ENCODE measurements at regions not wholly inside any gene's neighbourhood (a gene's known extent, or its start where the extent isn't known, plus 50 kb on each side); places are given as distances from the start of the nearest gene placed in this dataset.

- TF ChIP-seq POLR2A (IDR thresholded peaks at IDR 0.05) (no peak), POLR2AphosphoS5 (IDR thresholded peaks at IDR 0.05) (no peak)
- TF ChIP-seq, protein P1, sequence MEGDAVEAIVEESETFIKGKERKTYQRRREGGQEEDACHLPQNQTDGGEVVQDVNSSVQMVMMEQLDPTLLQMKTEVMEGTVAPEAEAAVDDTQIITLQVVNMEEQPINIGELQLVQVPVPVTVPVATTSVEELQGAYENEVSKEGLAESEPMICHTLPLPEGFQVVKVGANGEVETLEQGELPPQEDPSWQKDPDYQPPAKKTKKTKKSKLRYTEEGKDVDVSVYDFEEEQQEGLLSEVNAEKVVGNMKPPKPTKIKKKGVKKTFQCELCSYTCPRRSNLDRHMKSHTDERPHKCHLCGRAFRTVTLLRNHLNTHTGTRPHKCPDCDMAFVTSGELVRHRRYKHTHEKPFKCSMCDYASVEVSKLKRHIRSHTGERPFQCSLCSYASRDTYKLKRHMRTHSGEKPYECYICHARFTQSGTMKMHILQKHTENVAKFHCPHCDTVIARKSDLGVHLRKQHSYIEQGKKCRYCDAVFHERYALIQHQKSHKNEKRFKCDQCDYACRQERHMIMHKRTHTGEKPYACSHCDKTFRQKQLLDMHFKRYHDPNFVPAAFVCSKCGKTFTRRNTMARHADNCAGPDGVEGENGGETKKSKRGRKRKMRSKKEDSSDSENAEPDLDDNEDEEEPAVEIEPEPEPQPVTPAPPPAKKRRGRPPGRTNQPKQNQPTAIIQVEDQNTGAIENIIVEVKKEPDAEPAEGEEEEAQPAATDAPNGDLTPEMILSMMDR (IDR thresholded peaks at IDR 0.05 in 8 of 11, conservative IDR thresholded peaks at IDR 0.05 in 3 of 11): no peak
Observed at GRCh38 chr13:54611390-54611789, 1582.8 kb downstream of the OLFM4 start.

All from spleen (tissue), 7 donors.